Pons (tissue), 1 donor: ENCODE measurements at regions not wholly inside any gene's neighbourhood (a gene's known extent, or its start where the extent isn't known, plus 50 kb on each side); places are given as distances from the start of the nearest gene placed in this dataset.
"Not testable (repeated sequence)": the region's sequence is repeated elsewhere in the genome, so short reads cannot be mapped to it uniquely, and the experiment has no call there.

Experiments
- DNase-seq: peaks from one replicate; pipeline ENCODE4 v3.0.0-alpha.2; 2016; ENCODE audit warnings: low spot score

DNA sequence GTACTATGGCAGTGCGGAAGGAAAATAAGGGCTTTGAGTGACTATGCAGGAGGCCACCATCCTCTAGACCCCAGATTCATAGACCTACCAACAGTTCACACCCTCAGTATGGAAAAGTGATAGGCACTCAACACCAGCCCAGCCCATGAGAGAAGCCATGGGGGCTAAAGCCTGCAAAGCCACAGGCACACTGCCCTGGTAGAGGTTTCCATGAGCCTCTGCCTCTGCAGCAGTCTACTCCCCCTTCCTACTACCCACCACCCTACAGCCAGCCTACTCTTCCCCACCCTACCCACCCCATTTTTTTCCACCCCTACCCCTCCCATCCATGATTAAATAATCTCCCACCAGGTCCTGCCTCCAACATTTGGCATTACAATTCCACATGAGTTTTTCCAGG lies 241.9 kb downstream of the CWH43 start:
- DNase-seq: not testable (repeated sequence)

DNA sequence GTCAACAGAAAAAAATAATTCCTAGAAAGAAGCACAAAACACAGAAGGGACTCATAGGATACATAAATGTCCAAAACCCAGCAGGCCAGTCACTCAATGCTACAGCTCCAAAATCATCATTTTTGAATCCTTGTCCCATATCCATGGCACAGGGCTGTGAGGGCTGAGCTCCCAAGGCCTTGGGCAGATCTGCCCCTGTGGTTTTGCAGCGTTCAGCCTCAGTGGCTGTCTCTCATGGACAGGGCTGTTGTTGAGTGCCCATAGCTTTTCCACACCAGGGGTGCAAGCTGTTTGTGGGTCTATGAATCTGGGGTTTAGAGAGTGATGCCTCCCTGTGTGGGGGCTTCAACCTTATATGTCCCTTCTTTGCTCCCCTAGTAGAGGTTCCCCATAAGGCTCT lies 243.2 kb downstream of the CWH43 start:
- DNase-seq: not testable (repeated sequence)

DNA sequence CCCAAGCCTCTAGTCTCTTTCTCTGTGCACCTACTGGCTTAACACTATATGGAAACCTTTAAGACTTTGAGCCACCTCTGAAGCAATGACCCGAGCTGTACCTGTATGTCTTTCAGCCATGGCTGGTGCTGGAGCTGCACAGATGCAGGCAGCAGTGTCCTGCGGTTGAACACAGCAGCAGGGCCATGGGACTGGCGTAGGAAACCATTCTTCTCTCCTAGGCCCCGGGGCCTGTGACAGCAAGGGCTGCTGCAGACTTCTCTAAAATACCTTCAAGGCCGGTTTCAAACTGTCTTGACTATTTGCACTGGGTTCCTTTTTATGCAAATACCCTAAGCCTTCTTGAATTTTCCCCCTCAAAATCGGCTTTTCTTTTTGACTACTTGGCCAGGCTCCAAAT lies 243.6 kb downstream of the CWH43 start:
- DNase-seq: not testable (repeated sequence)

DNA sequence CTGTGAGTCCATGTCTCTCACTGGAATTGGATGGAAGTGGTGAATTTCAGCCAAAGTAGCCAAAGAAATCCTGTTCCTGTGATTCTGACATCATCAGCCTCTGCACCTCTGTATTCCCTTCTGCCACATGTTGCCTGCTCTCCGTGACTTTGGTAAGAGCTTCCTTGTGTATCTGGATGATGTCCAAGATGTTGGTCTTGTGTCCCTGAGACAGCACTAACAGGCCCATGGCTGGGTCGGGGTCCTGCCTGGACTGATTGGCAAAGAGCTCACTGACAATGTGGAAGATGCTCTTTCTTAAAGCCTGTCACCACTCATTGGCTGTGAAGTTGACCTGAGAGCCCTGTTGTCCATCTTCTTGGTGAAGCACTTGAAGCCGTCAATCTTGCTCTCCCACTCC lies 247.3 kb downstream of the CWH43 start:
- DNase-seq: not testable (repeated sequence)

DNA sequence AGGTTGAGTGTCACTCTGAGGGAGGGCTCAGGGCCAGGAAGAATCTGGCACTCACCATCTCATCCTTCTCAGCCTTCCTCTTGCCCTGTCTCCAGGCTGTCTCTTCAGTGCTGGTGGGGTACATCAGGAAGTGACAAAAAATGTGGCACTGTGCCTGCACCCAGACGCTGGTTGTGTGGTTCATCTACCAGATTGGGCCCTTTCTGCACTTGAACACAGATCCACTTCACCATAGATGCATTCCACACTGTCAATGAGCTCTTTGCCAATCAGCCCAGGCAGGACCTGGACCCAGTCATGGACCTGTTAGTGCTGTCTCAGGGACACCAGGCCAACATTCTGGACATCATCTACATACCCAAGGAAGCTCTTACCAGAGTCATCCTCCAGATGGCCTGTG lies 247.7 kb downstream of the CWH43 start:
- not testable (repeated sequence) for DNase-seq

DNA sequence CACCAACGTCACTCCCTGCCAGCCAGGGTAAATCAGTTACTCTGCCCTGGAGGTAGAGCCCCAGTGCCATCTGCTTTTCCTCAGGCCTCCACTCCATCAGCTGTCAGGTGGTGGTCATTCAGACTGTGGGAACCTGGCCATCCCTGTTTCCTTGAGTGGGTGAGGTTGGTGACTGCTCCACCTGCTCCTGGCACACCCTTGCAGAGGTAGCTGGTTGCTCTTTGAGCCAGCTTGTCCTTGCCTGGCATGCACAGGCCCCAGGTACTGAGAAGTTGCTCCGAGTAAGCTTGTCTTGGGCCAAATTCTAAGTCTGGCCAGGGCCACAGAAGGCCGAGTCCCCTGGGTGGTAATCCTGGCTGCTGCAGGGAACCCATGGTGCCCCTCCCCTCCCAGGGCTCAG lies 248.3 kb downstream of the CWH43 start:
- DNase-seq: not testable (repeated sequence)

DNA sequence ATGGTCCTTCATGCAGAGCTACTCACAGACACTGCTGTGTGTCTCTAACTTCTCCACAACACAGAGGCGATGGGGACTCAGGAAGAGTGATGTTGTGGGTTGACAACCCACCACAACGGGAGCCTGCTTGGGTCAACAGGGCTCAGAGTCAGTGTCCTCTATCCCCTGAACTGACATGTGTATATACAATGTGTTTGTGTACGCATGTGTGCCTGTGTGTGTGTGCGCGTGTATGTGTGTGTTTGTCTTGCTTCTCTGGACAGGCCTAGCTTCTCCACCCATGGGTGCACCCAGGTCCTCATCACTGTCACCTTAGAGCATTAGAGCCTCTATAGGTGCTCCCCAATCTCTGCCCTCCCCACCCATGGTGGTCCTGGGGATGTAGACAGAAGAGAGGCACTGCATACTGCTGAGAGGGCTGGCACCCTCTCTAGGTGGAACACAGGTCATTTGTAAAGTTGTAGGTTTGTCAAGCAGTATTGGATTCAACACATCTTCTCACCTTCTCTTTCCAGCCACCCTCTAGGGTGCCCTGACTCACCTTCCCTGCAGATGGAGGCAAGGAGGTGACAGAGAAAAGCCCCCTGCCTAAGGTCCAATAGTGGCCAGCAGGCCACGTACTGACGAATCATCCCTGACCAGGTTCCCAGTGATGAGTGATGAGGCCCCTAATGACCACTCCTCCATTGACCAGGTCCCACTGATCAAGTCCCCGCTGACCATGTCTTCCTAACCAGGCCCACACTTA lies 249.5 kb downstream of the CWH43 start:
- not testable (repeated sequence) for DNase-seq

DNA sequence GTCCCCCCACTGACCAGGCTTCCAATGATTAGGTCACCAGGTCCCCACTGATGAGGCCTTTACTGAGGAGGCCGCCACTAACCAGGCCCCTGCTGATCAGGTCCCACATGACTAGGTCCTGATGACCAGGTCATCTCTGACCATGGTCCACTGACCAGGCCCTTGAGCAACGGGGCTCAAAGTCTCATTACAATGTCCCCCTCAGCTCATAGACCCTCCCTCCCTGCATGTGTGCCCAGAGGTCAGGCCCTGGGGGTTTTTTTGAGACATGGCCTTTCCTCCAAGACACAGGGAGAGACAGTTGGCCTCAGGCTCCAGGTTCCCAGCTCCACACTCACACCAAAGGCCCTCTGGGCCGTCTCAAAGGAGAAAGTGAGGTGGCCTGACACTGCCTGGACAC lies 250.4 kb downstream of the CWH43 start:
- not testable (repeated sequence) for DNase-seq

DNA sequence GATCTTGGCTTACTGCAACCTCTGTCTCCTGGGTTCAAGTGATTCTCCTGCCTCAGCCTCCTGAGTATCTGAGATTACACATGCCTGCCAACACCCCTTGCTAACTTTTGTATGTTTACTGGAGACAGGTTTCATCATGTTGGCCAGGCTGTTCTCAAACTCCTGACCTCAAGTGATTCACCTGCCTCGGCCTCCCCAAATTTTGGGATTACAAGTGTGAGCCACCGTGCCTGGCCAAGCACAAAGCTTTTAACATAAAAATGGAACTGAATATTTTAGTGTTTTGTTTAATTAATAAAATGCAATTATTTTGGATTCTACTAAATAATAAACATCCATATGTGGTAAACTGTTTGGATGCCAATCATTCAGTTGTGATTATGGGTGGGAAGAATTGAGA lies 255.2 kb downstream of the CWH43 start:
- not testable (repeated sequence) for DNase-seq

DNA sequence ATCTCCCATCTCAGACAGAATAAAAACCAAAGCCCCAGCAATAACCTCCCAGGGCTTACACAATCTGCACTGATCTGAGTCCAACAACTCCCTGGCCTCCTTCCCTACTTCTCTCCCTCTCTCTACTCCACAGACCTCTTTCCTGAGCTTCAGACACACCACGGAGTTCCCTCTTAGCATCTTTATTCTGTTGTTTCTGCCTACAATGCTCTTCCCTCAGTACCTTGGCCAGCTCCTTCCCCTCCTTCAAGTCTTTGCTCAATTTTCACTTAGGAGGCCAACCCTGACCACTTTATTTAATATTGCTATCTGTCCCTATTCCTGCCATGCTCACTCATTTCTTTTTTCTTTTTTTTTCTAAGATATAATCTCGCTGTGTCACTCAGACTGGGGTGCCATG lies 276.7 kb downstream of the CWH43 start:
- DNase-seq: not testable (repeated sequence)

DNA sequence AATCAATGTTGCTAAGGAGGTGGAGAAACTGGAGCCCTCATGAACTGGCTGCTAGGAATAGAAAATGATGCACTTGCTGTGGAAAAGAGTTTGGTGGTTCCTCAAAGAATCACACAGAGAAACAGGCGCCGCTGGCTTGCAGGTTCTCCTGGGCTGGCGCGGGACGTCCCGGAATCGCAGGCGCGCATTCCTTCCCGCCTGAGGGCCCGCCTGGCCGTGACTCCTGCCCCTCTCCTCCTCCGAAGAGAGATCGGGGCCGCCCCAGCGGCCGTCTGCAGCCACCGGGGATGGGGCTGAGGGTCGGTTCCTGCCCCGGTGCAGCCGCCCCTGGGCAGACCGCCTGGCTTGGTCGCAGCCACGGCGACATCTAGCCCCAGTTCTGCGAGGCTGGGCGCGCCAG lies 284.4 kb downstream of the CWH43 start:
- not testable (repeated sequence) for DNase-seq

DNA sequence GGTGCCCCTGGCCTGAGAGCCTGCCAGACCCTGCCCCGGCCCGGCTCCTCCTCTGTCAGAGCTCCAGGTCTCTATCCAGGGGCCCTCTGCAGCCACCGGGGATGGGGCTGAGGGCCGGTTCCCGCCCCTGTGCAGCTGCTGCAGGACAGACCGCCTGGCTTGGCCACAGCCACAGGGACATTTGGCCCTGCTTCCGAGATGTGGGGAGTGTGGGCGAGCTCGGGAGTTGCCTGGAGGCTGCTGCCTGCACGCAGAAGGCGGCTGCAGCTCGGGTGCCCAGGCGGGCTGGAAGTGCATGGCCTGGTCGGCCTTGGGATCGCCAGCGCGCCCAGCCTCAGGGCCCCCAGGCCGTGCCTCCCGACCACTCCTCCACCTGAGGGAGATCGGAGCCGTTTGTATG lies 284.8 kb downstream of the CWH43 start:
- not testable (repeated sequence) for DNase-seq

DNA sequence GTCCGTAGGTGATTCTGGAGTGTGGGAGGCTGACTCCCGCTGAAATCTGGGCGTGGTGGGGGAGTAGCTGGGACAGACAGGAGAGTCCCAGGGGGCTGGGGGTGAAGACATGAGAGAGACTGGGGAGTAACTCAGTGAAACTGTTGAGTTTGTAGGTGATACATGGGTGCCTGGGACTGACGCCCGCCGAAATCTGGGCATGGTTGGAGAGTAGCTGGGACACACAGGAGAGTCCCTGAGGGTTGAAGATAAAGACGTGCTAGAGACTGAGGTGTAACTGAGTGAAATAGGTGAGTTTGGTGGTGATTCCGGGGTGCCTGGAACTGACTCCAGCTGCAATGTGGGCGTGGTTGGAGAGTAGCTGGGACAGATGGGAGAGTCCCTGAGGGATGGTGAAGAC lies 299.8 kb downstream of the CWH43 start:
- not testable (repeated sequence) for DNase-seq

DNA sequence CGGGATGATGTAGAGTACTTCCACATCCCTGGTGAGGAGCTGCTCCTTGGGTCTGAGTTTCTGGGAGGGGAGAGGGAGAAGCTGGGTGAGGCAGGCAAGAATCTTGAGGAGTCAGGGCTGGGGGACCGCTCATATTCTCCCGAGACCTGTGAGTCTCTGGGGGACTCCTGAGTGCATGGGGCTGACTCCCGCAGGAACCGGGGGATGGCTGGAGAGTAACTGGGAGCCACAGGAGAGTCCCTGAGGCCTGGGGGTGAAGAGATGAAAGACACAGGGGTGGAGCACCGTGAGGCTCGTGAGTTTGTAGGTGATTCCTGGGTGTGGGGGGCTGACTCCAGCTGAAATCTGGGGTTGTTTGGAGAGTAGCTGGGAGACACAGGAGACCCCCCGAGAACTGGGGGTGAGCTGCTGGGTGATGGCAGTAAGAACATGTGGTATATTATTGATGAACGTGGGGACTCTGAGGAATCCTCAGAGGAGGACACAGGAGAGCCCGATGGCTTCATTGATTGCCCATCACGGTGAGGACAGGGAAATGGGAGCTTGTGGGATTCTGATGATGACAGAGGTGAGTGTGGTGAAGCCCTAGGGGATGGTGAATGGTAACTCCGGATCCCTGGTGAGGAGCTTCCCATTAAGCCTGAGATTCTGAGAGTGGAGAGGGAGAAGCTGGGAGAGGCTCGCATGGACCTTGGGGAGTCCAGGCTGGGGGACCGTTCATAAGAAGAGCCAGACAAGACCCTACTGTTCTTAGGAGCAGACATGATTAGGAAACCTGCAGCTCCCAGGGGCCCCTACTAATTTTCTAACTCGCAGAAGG lies 301.1 kb downstream of the CWH43 start:
- DNase-seq: not testable (repeated sequence)

DNA sequence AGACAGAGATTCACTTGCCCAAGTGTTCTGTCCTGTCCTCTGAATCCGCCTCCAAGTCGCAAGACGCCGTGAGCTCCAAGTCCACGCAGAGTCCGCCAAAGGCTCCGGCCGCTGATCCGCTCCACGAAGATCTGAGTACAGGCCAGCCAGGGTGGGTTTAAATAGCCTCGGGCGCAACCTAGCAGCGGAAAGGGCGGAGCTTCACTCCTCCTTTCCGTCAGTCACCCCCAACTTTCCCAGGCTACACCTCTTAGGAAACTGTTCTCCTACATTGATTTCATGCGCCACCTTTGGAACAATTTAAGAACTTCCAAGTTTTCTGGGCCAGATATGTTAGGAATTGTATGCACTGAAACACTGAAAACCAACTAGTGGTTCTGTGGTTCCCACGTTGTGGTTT lies 301.8 kb downstream of the CWH43 start:
- DNase-seq: peak; percentile 16

DNA sequence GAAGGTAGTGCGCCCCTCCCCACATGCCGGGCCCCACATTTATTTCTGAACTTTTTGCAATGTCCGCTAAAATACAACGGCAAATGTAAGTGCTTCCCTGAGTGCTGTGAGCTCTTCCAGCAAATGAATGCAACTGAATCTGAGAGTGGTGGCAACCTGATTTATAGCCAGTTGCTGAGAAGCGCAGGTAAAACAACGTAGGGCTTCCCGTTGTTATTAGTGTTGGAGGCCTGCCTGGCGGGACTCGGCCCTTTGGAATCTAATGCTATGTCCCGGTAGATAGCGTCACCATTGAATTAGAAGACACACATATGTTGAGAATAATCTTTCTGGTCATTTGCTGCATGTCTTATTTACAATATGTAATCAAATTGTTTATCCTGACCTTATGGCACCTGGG lies 302.7 kb downstream of the CWH43 start:
- DNase-seq: peak; percentile 0

DNA sequence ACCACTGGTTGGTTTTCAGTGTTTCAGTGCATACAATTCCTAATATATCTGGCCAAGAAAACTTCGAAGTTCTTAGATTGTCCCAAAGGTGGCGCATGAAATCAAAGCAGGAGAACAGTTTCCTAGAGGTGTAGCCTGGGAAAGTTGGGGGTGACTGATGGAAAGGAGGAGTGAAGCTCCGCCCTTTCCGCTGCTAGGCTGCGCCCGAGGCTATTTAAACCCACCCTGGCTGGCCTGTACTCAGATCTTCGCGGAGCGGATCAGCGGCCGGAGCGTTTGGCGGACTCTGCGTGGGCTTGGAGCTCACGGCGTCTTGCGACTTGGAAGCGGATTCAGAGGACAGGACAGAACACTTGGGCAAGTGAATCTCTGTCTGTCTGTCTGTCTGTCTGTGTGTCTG lies 328.7 kb downstream of the CWH43 start:
- not testable (repeated sequence) for DNase-seq

DNA sequence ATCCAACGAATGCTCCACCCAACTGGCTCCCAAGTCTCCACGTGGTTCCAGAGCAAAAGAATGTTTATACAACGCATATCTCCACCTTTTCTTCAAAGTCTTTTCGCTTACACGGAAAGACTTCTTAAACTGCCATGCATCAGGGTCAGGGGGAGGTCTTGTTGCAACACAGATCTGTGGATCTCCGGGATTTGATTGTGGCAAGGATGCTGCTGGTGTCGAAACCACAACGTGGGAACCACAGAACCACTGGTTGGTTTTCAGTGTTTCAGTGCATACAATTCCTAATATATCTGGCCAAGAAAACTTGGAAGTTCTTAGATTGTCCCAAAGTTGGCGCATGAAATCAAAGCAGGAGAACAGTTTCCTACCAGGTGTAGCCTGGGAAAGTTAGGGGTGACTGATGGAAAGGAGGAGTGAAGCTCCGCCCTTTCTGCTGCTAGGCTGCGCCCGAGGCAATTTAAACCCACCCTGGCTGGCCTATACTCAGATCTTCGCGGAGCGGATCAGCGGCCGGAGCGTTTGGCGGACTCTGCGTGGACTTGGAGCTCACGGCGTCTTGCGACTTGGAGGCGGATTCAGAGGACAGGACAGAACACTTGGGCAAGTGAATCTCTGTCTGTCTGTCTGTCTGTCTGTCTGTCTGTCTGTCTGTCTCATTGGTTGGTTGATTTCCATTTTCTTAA lies 334.8 kb downstream of the CWH43 start:
- DNase-seq: not testable (repeated sequence)

DNA sequence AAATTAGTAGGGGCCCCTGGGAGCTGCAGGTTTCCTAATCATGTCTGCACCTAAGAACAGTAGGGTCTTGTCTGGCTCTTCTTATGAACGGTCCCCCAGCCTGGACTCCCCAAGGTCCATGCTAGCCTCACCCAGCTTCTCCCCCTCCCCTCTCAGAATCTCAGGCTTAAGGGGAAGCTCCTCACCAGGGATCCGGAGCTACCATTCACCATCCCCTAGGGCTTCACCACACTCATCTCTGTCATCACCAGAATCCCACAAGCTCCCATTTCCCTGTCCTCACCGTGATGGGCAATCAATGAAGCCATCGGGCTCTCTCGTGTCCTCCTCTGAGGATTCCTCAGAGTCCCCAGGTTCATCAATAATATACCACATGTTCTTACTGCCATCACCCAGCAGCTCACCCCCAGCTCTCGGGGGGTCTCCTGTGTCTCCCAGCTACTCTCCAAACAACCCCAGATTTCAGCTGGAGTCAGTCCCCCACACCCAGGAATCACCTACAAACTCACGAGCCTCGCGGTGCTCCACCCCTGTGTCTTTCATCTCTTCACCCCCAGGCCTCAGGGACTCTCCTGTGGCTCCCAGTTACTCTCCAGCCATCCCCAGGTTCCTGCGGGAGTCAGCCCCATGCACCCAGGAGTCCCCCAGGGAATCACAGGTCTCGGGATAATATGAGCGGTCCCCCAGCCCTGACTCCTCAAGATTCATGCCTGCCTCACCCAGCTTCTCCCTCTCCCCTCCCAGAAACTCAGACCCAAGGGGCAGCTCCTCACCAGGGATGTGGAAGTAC lies 335.6 kb downstream of the CWH43 start:
- DNase-seq: not testable (repeated sequence)

DNA sequence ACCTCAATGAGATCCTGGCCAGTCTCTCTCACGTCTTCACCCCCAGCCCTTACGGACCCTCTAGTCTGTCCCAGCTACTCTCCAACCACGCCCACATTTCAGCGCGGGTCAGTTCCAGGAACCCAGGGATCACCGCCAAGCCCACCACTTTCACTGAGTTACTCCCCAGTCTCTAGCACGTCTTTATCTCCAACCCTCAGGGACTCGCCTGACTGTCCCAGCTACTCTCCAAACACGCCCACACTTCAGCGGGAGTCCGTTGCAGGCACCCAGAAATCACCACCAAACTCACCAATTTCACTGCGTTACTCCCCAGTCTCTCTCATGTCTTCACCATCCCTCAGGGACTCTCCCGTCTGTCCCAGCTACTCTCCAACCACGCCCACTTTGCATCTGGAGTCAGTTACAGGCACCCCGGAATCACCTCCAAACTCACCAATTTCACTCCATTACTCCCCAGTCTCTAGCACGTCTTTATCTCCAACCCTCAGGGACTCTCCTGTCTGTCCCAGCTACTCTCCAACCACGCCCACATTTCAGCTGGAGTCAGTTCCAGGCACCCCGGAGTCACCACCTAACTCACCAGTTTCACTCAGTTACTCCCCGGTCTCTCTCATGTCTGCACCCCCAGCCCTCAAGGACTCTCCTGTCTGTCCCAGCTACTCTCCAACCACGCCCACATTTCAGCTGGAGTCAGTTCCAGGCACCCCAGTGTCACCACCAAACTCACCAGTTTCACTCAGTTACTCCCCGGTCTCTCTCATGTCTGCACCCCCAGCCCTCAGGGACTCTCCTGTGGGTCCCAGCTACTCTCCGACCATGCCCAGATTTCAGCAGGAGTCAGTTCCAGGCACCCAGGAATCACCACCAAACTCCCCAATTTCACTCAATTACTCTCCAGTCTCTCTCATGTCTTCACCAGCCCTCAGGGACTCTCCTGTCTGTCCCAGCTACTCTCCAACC lies 336.8 kb downstream of the CWH43 start:
- not testable (repeated sequence) for DNase-seq

DNA sequence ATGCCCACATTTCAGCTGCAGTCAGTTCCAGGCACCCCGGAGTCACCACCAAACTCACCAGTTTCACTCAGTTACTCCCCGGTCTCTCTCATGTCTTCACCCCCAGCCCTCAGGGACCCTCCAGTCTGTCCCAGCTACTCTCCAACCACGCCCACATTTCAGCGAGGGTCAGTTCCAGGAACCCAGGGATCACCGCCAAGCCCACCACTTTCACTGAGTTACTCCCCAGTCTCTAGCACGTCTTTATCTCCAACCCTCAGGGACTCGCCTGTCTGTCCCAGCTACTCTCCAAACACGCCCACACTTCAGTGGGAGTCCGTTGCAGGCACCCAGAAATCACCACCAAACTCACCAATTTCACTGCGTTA lies 337.5 kb downstream of the CWH43 start:
- DNase-seq: not testable (repeated sequence)
